Activated naive CD4-positive, alpha-beta T cell treated with anti-CD3 and anti-CD28 coated beads for 36 hours (primary cell): ENCODE measurements at regions not wholly inside any gene's neighbourhood (a gene's known extent, or its start where the extent isn't known, plus 50 kb on each side); places are given as distances from the start of the nearest gene placed in this dataset.

Experiments
- CTCF ChIA-PET: fragments of 350-600 bp; sonication (Branson Sonifier 250); formaldehyde crosslinking; loops from one replicate; lab custom pipeline; 2021; ENCODE audit warnings: antibody characterized with exemption; lab: Charles Lee
- DNase-seq: peaks from one replicate; pipeline ENCODE4 v3.0.0-alpha.2; 2020
- H3K27ac Mint-ChIP-seq: one replicate; pipeline ENCODE4 v1.8.0; 2021; ENCODE audit warnings: mild to moderate bottlenecking, mixed read lengths
- H3K27me3 Mint-ChIP-seq: one replicate; pipeline ENCODE4 v1.8.0; 2021; ENCODE audit warnings: low read depth, mixed read lengths
- H3K36me3 Mint-ChIP-seq: one replicate; pipeline ENCODE4 v1.8.0; 2021; ENCODE audit warnings: low read depth, mixed read lengths
- H3K4me1 Mint-ChIP-seq: one replicate; pipeline ENCODE4 v1.8.0; 2021; ENCODE audit warnings: low read depth, mixed read lengths
- H3K4me3 Mint-ChIP-seq: one replicate; pipeline ENCODE4 v1.8.0; 2021; ENCODE audit warnings: mild to moderate bottlenecking, moderate library complexity, mixed read lengths
- H3K9me3 Mint-ChIP-seq: one replicate; pipeline ENCODE4 v1.8.0; 2021; ENCODE audit warnings: mixed read lengths
- intact Hi-C: fragments of 100-400 bp; cut with micrococcal nuclease; formaldehyde crosslinking; loops from one replicate; pipeline ENCODE4 v1.15.1; 2023

GRCh38 chr2:116057538-116057937 is 1615.1 kb downstream of the DPP10 start:
- Mint-ChIP-seq H3K27ac (no peak overlapping the region), H3K36me3 (no peaks in the 10 kb centered on the region), H3K4me1 (no peaks in the 10 kb centered on the region), H3K4me3 (no peak overlapping the region), H3K9me3 (peaks cover 11% of the 10 kb centered on the region), H3K27me3 (no peaks in the 10 kb centered on the region)
- intact Hi-C loops, result no loop called here
- no peak for DNase-seq
- CTCF ChIA-PET, result no interaction called here

- H3K27me3 Mint-ChIP-seq, result no peaks in the 10 kb centered on the region
- H3K9me3 Mint-ChIP-seq, result peaks cover 3% of the 10 kb centered on the region
- no peak overlapping the region for H3K4me3 Mint-ChIP-seq
- CTCF ChIA-PET, result no interaction called here
- no peak for DNase-seq
- H3K36me3 Mint-ChIP-seq, result no peaks in the 10 kb centered on the region
- H3K4me1 Mint-ChIP-seq, result no peaks in the 10 kb centered on the region
- intact Hi-C loops, result no loop called here
- no peak overlapping the region for H3K27ac Mint-ChIP-seq
Observed at GRCh38 chr2:116061023-116061422, 1618.6 kb downstream of the DPP10 start.

GRCh38 chr2:116073731-116074130 is 1631.3 kb downstream of the DPP10 start:
- H3K4me1 Mint-ChIP-seq, result no peaks in the 10 kb centered on the region
- CTCF ChIA-PET, result no interaction called here

GRCh38 chr2:116074161-116074560 is 1631.7 kb downstream of the DPP10 start:
- peaks cover 11% of the 10 kb centered on the region for H3K9me3 Mint-ChIP-seq
- intact Hi-C loops, result no loop called here

More at GRCh38 chr2:116073731-116074130, 1631.3 kb downstream of the DPP10 start:
- intact Hi-C loops, result no loop called here
- Mint-ChIP-seq H3K4me3 (no peak overlapping the region), H3K9me3 (peaks cover 10% of the 10 kb centered on the region), H3K27me3 (no peaks in the 10 kb centered on the region), H3K27ac (no peak overlapping the region), H3K36me3 (no peaks in the 10 kb centered on the region)
- no peak for DNase-seq

GRCh38 chr2:116088236-116088635 is 1645.8 kb downstream of the DPP10 start:
- Mint-ChIP-seq H3K4me1 (no peaks in the 10 kb centered on the region), H3K36me3 (no peaks in the 10 kb centered on the region), H3K27me3 (no peaks in the 10 kb centered on the region), H3K4me3 (no peak overlapping the region), H3K9me3 (peaks cover 14% of the 10 kb centered on the region), H3K27ac (no peak overlapping the region)
- CTCF ChIA-PET, result no interaction called here
- intact Hi-C loops, result no loop called here
- no peak for DNase-seq

More at GRCh38 chr2:116074161-116074560, 1631.7 kb downstream of the DPP10 start:
- H3K27me3 Mint-ChIP-seq, result no peaks in the 10 kb centered on the region
- H3K27ac Mint-ChIP-seq, result no peak overlapping the region
- H3K36me3 Mint-ChIP-seq, result no peaks in the 10 kb centered on the region
- no peak for DNase-seq
- H3K4me3 Mint-ChIP-seq, result no peak overlapping the region
- H3K4me1 Mint-ChIP-seq, result no peaks in the 10 kb centered on the region
- CTCF ChIA-PET, result no interaction called here

GRCh38 chr2:116094196-116094595 is 1651.8 kb downstream of the DPP10 start:
- no peak for DNase-seq
- no peak overlapping the region for H3K27ac Mint-ChIP-seq
- H3K27me3 Mint-ChIP-seq, result no peaks in the 10 kb centered on the region
- H3K36me3 Mint-ChIP-seq, result no peaks in the 10 kb centered on the region
- CTCF ChIA-PET, result no interaction called here
- intact Hi-C loops, result no loop called here
- H3K4me1 Mint-ChIP-seq, result no peaks in the 10 kb centered on the region
- no peak overlapping the region for H3K4me3 Mint-ChIP-seq
- H3K9me3 Mint-ChIP-seq, result peaks cover 19% of the 10 kb centered on the region

- H3K27ac Mint-ChIP-seq, result no peak overlapping the region
- no peaks in the 10 kb centered on the region for H3K4me1 Mint-ChIP-seq
- DNase-seq, result no peak
- peaks cover 15% of the 10 kb centered on the region for H3K9me3 Mint-ChIP-seq
- no peaks in the 10 kb centered on the region for H3K36me3 Mint-ChIP-seq
- intact Hi-C loops, result no loop called here
- CTCF ChIA-PET, result no interaction called here
- H3K27me3 Mint-ChIP-seq, result no peaks in the 10 kb centered on the region
- H3K4me3 Mint-ChIP-seq, result no peak overlapping the region
Observed at GRCh38 chr2:116095636-116096035, 1653.2 kb downstream of the DPP10 start.

GRCh38 chr2:116098049-116098448 is 1655.6 kb downstream of the DPP10 start:
- Mint-ChIP-seq H3K9me3 (peaks cover 18% of the 10 kb centered on the region), H3K4me1 (no peaks in the 10 kb centered on the region), H3K27ac (no peak overlapping the region), H3K36me3 (no peaks in the 10 kb centered on the region), H3K27me3 (no peaks in the 10 kb centered on the region), H3K4me3 (no peak overlapping the region)
- intact Hi-C loops, result no loop called here
- CTCF ChIA-PET, result no interaction called here
- no peak for DNase-seq

GRCh38 chr2:116109471-116109870 is 1667.0 kb downstream of the DPP10 start:
- CTCF ChIA-PET, result no interaction called here
- H3K27ac Mint-ChIP-seq, result no peak overlapping the region
- intact Hi-C loops, result no loop called here
- DNase-seq, result no peak
- H3K9me3 Mint-ChIP-seq, result no peaks in the 10 kb centered on the region
- H3K27me3 Mint-ChIP-seq, result no peaks in the 10 kb centered on the region
- H3K4me3 Mint-ChIP-seq, result no peak overlapping the region
- no peaks in the 10 kb centered on the region for H3K4me1 Mint-ChIP-seq
- H3K36me3 Mint-ChIP-seq, result no peaks in the 10 kb centered on the region

GRCh38 chr2:116117845-116118244 is 1675.4 kb downstream of the DPP10 start:
- H3K36me3 Mint-ChIP-seq, result no peaks in the 10 kb centered on the region
- no peaks in the 10 kb centered on the region for H3K27me3 Mint-ChIP-seq
- peaks cover 4% of the 10 kb centered on the region for H3K9me3 Mint-ChIP-seq
- H3K27ac Mint-ChIP-seq, result no peak overlapping the region
- H3K4me1 Mint-ChIP-seq, result no peaks in the 10 kb centered on the region
- no peak overlapping the region for H3K4me3 Mint-ChIP-seq
- intact Hi-C loops, result no loop called here
- CTCF ChIA-PET, result no interaction called here
- no peak for DNase-seq

GRCh38 chr2:116132833-116133232 is 1681.7 kb upstream of the DDX18 start:
- Mint-ChIP-seq H3K4me1 (no peaks in the 10 kb centered on the region), H3K27me3 (no peaks in the 10 kb centered on the region), H3K36me3 (no peaks in the 10 kb centered on the region), H3K9me3 (peaks cover 8% of the 10 kb centered on the region), H3K4me3 (no peak overlapping the region), H3K27ac (no peak overlapping the region)
- CTCF ChIA-PET, result no interaction called here
- intact Hi-C loops, result no loop called here
- DNase-seq, result no peak

- DNase-seq, result no peak
- H3K27ac Mint-ChIP-seq, result no peak overlapping the region
- CTCF ChIA-PET, result no interaction called here
- H3K27me3 Mint-ChIP-seq, result no peaks in the 10 kb centered on the region
- no peaks in the 10 kb centered on the region for H3K4me1 Mint-ChIP-seq
- H3K36me3 Mint-ChIP-seq, result no peaks in the 10 kb centered on the region
- H3K9me3 Mint-ChIP-seq, result peaks cover 10% of the 10 kb centered on the region
- intact Hi-C loops, result no loop called here
- no peak overlapping the region for H3K4me3 Mint-ChIP-seq
Observed at GRCh38 chr2:116133381-116133942, 1681.0 kb upstream of the DDX18 start.

GRCh38 chr2:116141891-116142474 is 1672.5 kb upstream of the DDX18 start:
- H3K4me3 Mint-ChIP-seq, result no peak overlapping the region
- peaks cover 4% of the 10 kb centered on the region for H3K9me3 Mint-ChIP-seq
- H3K36me3 Mint-ChIP-seq, result no peaks in the 10 kb centered on the region
- no peaks in the 10 kb centered on the region for H3K4me1 Mint-ChIP-seq
- DNase-seq, result no peak
- H3K27me3 Mint-ChIP-seq, result no peaks in the 10 kb centered on the region
- H3K27ac Mint-ChIP-seq, result no peak overlapping the region
- intact Hi-C loops, result no loop called here
- CTCF ChIA-PET, result no interaction called here
